Testis (tissue), 2 donors: ENCODE measurements at regions not wholly inside any gene's neighbourhood (a gene's known extent, or its start where the extent isn't known, plus 50 kb on each side); places are given as distances from the start of the nearest gene placed in this dataset.

Source experiments
- POLR2A ChIP-seq: fragments of 450-650 bp; IDR thresholded peaks from one replicate; pipeline ENCODE4 v1.6.1; 2017; ENCODE audit warnings: antibody characterized with exemption, mild to moderate bottlenecking, moderate library complexity
- TF ChIP-seq, protein P1 (sequence below), 3 experiments: fragments of 450-650 bp in 2 of 3; fragments of 200-600 bp in 1 of 3; sonication (generic) in 1 of 3; IDR thresholded peaks; one replicate each; pipeline ENCODE4 v1.5.1; 2016 to 2019; ENCODE audit warnings: antibody characterized with exemption in 3 of 3, mild to moderate bottlenecking in 2 of 3, moderate library complexity in 1 of 3

DNA sequence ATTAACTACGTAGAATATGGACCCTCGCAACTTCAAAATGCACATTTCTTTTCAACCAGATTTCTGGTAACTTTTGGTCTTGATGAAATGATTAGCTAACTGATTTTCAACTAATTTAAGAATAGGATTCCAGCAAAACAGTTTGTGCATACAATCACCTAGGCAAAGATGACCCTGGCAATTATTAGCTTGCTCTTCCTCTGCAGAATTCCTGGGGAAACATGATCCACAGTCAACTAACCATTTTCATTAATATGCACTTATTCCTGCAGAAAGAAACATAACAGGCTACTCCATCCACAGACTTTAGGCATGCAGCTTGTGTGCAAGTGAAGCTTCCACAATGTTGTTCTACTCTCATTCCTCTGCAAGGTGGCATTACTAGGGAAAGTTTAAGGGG, 1150.8 kb upstream of the FANCL start:
- TF ChIP-seq, protein P1, sequence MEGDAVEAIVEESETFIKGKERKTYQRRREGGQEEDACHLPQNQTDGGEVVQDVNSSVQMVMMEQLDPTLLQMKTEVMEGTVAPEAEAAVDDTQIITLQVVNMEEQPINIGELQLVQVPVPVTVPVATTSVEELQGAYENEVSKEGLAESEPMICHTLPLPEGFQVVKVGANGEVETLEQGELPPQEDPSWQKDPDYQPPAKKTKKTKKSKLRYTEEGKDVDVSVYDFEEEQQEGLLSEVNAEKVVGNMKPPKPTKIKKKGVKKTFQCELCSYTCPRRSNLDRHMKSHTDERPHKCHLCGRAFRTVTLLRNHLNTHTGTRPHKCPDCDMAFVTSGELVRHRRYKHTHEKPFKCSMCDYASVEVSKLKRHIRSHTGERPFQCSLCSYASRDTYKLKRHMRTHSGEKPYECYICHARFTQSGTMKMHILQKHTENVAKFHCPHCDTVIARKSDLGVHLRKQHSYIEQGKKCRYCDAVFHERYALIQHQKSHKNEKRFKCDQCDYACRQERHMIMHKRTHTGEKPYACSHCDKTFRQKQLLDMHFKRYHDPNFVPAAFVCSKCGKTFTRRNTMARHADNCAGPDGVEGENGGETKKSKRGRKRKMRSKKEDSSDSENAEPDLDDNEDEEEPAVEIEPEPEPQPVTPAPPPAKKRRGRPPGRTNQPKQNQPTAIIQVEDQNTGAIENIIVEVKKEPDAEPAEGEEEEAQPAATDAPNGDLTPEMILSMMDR (IDR thresholded peaks at IDR 0.05): no peak
- TF ChIP-seq POLR2A: no peak
